ENCODE measurements at regions not wholly inside any gene's neighbourhood (a gene's known extent, or its start where the extent isn't known, plus 50 kb on each side); places are given as distances from the start of the nearest gene placed in this dataset.

DNA sequence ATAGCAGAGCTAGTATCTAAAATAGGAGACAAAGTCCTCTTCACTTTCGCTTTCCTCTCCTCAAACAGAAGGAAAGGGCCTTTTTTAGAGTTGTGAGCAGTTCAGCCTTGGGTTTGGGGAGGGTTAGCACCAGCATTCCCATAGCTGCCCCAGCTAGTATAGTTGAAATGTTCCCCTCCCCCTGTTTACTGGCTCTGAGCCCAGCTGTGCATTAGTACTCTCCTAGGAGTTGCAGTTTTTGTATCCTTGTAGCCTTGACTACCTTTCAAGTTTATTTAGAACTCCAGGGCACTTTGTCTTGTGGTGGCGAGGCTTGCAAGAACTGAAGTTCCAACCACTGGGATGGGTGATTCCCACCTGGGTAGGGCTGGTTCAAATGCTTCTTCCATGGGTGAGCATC is 245.1 kb upstream of the NAALADL2 start:
- WGBS: 86% methylated on average over 2 of the region's 2 CpGs
- H3K27me3 ChIP-seq (ENCODE audit: control insufficient read depth in 4 of 4, insufficient read depth in 4 of 4, low read length in 3 of 4): no peaks in the 10 kb centered on the region
- no peaks in the 10 kb centered on the region for H3K4me1 ChIP-seq (ENCODE audit: control insufficient read depth in 4 of 4, insufficient read depth in 4 of 4, low read length in 3 of 4)
- TF ChIP-seq RXRA (IDR thresholded peaks at IDR 0.05) (no peak), TAF1 (conservative IDR thresholded peaks at IDR 0.05) (no peak), FOXA2 (IDR thresholded peaks at IDR 0.05) (no peak), YY1 (IDR thresholded peaks at IDR 0.05) (no peak)
- no peak overlapping the region for H3K27ac ChIP-seq (ENCODE audit: low read depth in 1 of 2, low read length in 2 of 2)
- no peaks in the 10 kb centered on the region for H3K36me3 ChIP-seq (ENCODE audit: control insufficient read depth in 4 of 4, insufficient read depth in 3 of 4, low read depth in 1 of 4, low read length in 3 of 4)
- DNase-seq (ENCODE audit: low spot score): no peak
- no peak overlapping the region for H3K4me3 ChIP-seq (ENCODE audit: low read depth in 1 of 3, low read length in 3 of 3)
- no peak overlapping the region for H3K9ac ChIP-seq (ENCODE audit: low read depth in 1 of 2, low read length in 2 of 2)
- H3K9me3 ChIP-seq (ENCODE audit: control insufficient read depth in 4 of 4, low read length in 3 of 4): no peaks in the 10 kb centered on the region

- Histone ChIP-seq H3K36me3 (ENCODE audit: control insufficient read depth in 4 of 4, insufficient read depth in 3 of 4, low read depth in 1 of 4, low read length in 3 of 4) (no peaks in the 10 kb centered on the region), H3K27me3 (ENCODE audit: control insufficient read depth in 4 of 4, insufficient read depth in 4 of 4, low read length in 3 of 4) (no peaks in the 10 kb centered on the region), H3K4me3 (ENCODE audit: low read depth in 1 of 3, low read length in 3 of 3) (no peak overlapping the region), H3K9me3 (ENCODE audit: control insufficient read depth in 4 of 4, low read length in 3 of 4) (no peaks in the 10 kb centered on the region), H3K9ac (ENCODE audit: low read depth in 1 of 2, low read length in 2 of 2) (no peak overlapping the region), H3K4me1 (ENCODE audit: control insufficient read depth in 4 of 4, insufficient read depth in 4 of 4, low read length in 3 of 4) (peaks cover 0 to 4% (median 0%) of the 10 kb centered on the region in 4 donors), H3K27ac (ENCODE audit: low read depth in 1 of 2, low read length in 2 of 2) (no peak overlapping the region)
- WGBS: 88% methylated on average over 1 of the region's 1 CpG
- DNase-seq (ENCODE audit: low spot score): no peak
- TF ChIP-seq YY1 (IDR thresholded peaks at IDR 0.05) (no peak), REST (IDR thresholded peaks at IDR 0.05) (no peak), RAD21 (IDR thresholded peaks at IDR 0.05) (no peak), TAF1 (conservative IDR thresholded peaks at IDR 0.05) (no peak), JUND (IDR thresholded peaks at IDR 0.05) (no peak), FOXA1 (IDR thresholded peaks at IDR 0.05) (no peak), HNF4A (conservative IDR thresholded peaks at IDR 0.05) (no peak), HNF4G (IDR thresholded peaks at IDR 0.05) (no peak), CTCF (IDR thresholded peaks at IDR 0.05; ENCODE audit: low read depth, low read length, missing input control) (no peak), GABPA (IDR thresholded peaks at IDR 0.05 in 1 of 2, conservative IDR thresholded peaks at IDR 0.05 in 1 of 2) (no peak), EGR1 (IDR thresholded peaks at IDR 0.05; ENCODE audit: low read depth in 2 of 2) (no peak)
- TF ChIP-seq, protein P1, sequence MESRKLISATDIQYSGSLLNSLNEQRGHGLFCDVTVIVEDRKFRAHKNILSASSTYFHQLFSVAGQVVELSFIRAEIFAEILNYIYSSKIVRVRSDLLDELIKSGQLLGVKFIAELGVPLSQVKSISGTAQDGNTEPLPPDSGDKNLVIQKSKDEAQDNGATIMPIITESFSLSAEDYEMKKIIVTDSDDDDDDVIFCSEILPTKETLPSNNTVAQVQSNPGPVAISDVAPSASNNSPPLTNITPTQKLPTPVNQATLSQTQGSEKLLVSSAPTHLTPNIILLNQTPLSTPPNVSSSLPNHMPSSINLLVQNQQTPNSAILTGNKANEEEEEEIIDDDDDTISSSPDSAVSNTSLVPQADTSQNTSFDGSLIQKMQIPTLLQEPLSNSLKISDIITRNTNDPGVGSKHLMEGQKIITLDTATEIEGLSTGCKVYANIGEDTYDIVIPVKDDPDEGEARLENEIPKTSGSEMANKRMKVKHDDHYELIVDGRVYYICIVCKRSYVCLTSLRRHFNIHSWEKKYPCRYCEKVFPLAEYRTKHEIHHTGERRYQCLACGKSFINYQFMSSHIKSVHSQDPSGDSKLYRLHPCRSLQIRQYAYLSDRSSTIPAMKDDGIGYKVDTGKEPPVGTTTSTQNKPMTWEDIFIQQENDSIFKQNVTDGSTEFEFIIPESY (IDR thresholded peaks at IDR 0.05): no peak
Observed at GRCh38 chr3:174618368-174619080, 240.6 kb upstream of the NAALADL2 start.
